Vagina (tissue), 2 donors: ENCODE measurements at regions not wholly inside any gene's neighbourhood (a gene's known extent, or its start where the extent isn't known, plus 50 kb on each side); places are given as distances from the start of the nearest gene placed in this dataset.

ENCODE experiments used
- DNase-seq, 2 donors: peaks; one replicate each; pipeline ENCODE4 v3.0.0-alpha.2; 2017; ENCODE audit errors: extremely low spot score in 2 of 2
- H3K27ac ChIP-seq: fragments of 200-600 bp; sonication (generic); one replicate; pipeline ENCODE4 v1.5.1; 2019
- H3K27me3 ChIP-seq: fragments of 200-600 bp; sonication (generic); one replicate; pipeline ENCODE4 v1.5.1; 2019
- H3K36me3 ChIP-seq, 2 donors: fragments of 200-600 bp; sonication (generic); one replicate each; pipeline ENCODE4 v1.5.1; 2017 to 2019
- H3K4me1 ChIP-seq: fragments of 200-600 bp; sonication (generic); one replicate; pipeline ENCODE4 v1.5.1; 2019
- H3K4me3 ChIP-seq, 2 donors: fragments of 200-600 bp; sonication (generic); 1 replicate in 1 of 2; 2 replicates in 1 of 2; pipeline ENCODE4 v1.5.1; 2016 to 2019
- H3K9me3 ChIP-seq: fragments of 200-600 bp; sonication (generic); one replicate; pipeline ENCODE4 v1.5.1; 2019
- POLR2A ChIP-seq, 2 donors: fragments of 450-650 bp; IDR thresholded peaks; one replicate each; pipeline ENCODE4 v1.6.1; 2017; ENCODE audit warnings: antibody characterized with exemption in 2 of 2, mild to moderate bottlenecking in 2 of 2, moderate library complexity in 2 of 2
- POLR2AphosphoS5 ChIP-seq, 2 donors: sonication (generic); formaldehyde crosslinking; IDR thresholded peaks; one replicate each; pipeline ENCODE4 v1.9.0; 2017; ENCODE audit warnings: antibody characterized with exemption in 2 of 2, mild to moderate bottlenecking in 2 of 2, low read depth in 1 of 2; ENCODE audit not compliant: insufficient read depth in 1 of 2
- intact Hi-C: fragments of 100-400 bp; cut with DNase I; formaldehyde crosslinking; loops from one replicate; pipeline ENCODE4 v1.15.1; 2023
- TF ChIP-seq, protein P1 (sequence below), 3 experiments: fragments of 450-650 bp in 2 of 3; fragments of 200-600 bp in 1 of 3; sonication (generic) in 1 of 3; IDR thresholded peaks; one replicate each; pipeline ENCODE4 v1.5.1; 2017 to 2019; ENCODE audit warnings: antibody characterized with exemption in 3 of 3, mild to moderate bottlenecking in 2 of 3, moderate library complexity in 2 of 3

DNA sequence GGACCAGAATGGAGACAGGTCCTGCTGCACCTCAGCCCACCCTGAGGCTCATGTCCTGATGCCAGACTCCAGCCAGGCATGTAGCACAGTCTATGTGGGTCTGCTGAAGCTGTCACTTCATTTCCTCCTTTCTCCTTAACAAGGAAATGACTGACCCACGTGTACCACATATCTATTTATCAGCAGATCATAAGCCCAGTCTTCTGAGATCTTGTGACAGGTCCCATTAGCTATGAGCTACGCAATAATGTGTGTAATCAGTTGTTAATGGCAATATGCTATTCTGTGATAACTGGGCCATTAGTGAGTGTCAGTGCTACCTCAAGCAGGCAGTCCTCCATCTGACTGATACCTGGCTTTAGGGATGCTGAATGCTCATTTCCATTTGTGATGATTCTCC, 615.3 kb downstream of the BCL11A start:
- Histone ChIP-seq H3K4me3 (no peak overlapping the region), H3K9me3 (no peaks in the 10 kb centered on the region), H3K4me1 (no peaks in the 10 kb centered on the region), H3K27me3 (no peaks in the 10 kb centered on the region), H3K27ac (no peak overlapping the region), H3K36me3 (no peaks in the 10 kb centered on the region)
- TF ChIP-seq POLR2A (IDR thresholded peaks at IDR 0.05), result no peak
- TF ChIP-seq, protein P1, sequence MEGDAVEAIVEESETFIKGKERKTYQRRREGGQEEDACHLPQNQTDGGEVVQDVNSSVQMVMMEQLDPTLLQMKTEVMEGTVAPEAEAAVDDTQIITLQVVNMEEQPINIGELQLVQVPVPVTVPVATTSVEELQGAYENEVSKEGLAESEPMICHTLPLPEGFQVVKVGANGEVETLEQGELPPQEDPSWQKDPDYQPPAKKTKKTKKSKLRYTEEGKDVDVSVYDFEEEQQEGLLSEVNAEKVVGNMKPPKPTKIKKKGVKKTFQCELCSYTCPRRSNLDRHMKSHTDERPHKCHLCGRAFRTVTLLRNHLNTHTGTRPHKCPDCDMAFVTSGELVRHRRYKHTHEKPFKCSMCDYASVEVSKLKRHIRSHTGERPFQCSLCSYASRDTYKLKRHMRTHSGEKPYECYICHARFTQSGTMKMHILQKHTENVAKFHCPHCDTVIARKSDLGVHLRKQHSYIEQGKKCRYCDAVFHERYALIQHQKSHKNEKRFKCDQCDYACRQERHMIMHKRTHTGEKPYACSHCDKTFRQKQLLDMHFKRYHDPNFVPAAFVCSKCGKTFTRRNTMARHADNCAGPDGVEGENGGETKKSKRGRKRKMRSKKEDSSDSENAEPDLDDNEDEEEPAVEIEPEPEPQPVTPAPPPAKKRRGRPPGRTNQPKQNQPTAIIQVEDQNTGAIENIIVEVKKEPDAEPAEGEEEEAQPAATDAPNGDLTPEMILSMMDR (IDR thresholded peaks at IDR 0.05), result no peak
- no peak for TF ChIP-seq POLR2AphosphoS5 (IDR thresholded peaks at IDR 0.05; ENCODE audit: insufficient read depth in 1 of 2, low read depth in 1 of 2)
- intact Hi-C loops, result no loop called here
- no peak for DNase-seq

DNA sequence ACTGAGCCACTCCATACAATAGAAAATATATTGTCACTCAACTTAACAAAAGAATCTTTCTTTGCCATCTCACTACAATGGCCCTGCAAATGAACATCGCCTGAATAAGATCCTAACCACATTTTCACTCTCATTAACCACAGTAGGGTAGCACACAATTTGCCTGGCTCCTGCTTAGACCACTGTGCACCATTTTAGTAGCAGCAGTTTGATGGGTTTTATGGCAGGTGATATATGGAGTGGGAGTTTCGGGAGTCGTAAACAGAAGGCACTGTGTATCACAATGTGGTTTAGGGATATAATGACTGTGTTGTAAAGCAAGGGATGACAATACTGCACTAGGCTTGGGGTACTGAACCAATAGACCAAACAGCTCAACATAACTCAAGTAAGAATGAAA, 617.4 kb downstream of the BCL11A start:
- H3K27ac ChIP-seq, result no peak overlapping the region
- H3K9me3 ChIP-seq, result no peaks in the 10 kb centered on the region
- no peak for TF ChIP-seq POLR2A (IDR thresholded peaks at IDR 0.05)
- TF ChIP-seq, protein P1 (IDR thresholded peaks at IDR 0.05), result no peak
- TF ChIP-seq POLR2AphosphoS5 (IDR thresholded peaks at IDR 0.05; ENCODE audit: insufficient read depth in 1 of 2, low read depth in 1 of 2), result no peak
- no peak for DNase-seq
- intact Hi-C loops, result no loop called here
- no peaks in the 10 kb centered on the region for H3K36me3 ChIP-seq
- H3K4me3 ChIP-seq, result no peak overlapping the region
- no peaks in the 10 kb centered on the region for H3K4me1 ChIP-seq
- no peaks in the 10 kb centered on the region for H3K27me3 ChIP-seq

DNA sequence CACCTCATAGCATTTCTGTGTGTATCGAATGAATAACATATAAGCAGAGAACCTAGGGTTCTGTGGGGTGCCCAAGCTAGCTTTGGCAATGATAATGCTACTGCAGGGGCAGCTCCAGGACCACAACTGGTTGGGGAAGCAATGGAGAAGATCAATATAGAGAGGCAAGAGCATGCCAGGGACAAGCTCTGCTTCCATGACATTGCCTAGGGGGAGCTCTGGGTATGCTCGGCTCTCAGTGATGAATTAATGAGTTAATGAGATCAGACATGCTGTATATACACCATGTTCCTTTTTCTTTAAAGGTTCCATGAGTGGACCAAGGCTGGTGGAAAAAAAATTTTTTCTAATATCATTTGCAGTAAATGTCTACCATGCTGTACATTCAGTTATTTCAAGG, 618.4 kb downstream of the BCL11A start:
- no peak for TF ChIP-seq POLR2AphosphoS5 (IDR thresholded peaks at IDR 0.05; ENCODE audit: insufficient read depth in 1 of 2, low read depth in 1 of 2)
- no peak for TF ChIP-seq POLR2A (IDR thresholded peaks at IDR 0.05)
- TF ChIP-seq, protein P1 (IDR thresholded peaks at IDR 0.05), result no peak
- intact Hi-C loops, result no loop called here
- DNase-seq, result no peak

DNA sequence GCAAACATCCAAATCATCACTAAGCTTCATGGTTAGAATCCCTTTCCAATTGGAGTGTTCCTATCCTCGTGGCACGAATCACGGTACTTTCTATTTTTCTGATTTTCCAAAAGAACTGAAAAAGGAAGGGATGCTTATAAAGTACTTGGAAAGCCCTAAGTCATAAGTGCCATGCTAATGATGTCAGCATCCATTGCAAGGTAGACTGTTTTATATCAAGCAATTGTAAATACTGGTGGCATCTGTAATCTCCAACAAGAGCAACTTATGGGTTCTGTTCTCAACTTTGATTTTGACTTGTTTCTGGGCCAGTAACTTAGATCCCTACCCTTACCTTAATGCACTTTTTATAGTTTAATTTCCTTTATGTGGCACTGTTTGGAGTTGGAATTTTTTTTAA, 619.5 kb downstream of the BCL11A start:
- DNase-seq, result no peak
- Histone ChIP-seq H3K36me3 (no peaks in the 10 kb centered on the region), H3K27ac (no peak overlapping the region), H3K4me3 (no peak overlapping the region), H3K27me3 (no peaks in the 10 kb centered on the region), H3K9me3 (no peaks in the 10 kb centered on the region), H3K4me1 (no peaks in the 10 kb centered on the region)
- TF ChIP-seq, protein P1 (IDR thresholded peaks at IDR 0.05), result no peak
- no peak for TF ChIP-seq POLR2A (IDR thresholded peaks at IDR 0.05)
- no peak for TF ChIP-seq POLR2AphosphoS5 (IDR thresholded peaks at IDR 0.05; ENCODE audit: insufficient read depth in 1 of 2, low read depth in 1 of 2)
- intact Hi-C loops, result no loop called here

More for the DNA sequence above, 618.4 kb downstream of the BCL11A start:
- Histone ChIP-seq H3K27me3 (no peaks in the 10 kb centered on the region), H3K27ac (no peak overlapping the region), H3K4me1 (no peaks in the 10 kb centered on the region), H3K9me3 (no peaks in the 10 kb centered on the region), H3K36me3 (no peaks in the 10 kb centered on the region), H3K4me3 (no peak overlapping the region)

DNA sequence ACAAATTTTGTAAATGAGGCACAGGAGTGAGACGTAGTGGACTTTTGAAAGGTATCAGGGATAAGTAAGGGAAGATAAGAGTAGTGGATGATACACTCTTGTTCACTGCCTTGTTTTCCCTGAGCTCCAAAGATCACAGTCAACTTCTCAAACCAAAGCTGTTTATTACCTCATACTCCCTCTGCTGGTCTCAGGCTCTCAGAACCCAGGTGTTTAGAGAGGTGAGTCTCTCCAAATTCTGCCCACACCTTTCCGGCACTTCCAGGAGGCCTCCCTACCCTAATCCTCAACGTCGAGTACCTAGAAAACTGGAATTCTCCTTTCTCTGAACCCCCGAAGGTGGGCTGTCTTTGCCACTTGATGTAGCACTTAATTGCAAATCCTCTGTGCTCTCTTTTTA, 621.1 kb downstream of the BCL11A start:
- no peaks in the 10 kb centered on the region for H3K36me3 ChIP-seq
- H3K27me3 ChIP-seq, result no peaks in the 10 kb centered on the region
- TF ChIP-seq POLR2A (IDR thresholded peaks at IDR 0.05), result no peak
- TF ChIP-seq POLR2AphosphoS5 (IDR thresholded peaks at IDR 0.05; ENCODE audit: insufficient read depth in 1 of 2, low read depth in 1 of 2), result no peak
- TF ChIP-seq, protein P1 (IDR thresholded peaks at IDR 0.05), result no peak
- H3K27ac ChIP-seq, result no peak overlapping the region
- no peaks in the 10 kb centered on the region for H3K4me1 ChIP-seq
- DNase-seq, result no peak
- intact Hi-C loops, result no loop called here
- no peaks in the 10 kb centered on the region for H3K9me3 ChIP-seq
- no peak overlapping the region for H3K4me3 ChIP-seq
